ENCODE measurements at regions not wholly inside any gene's neighbourhood (a gene's known extent, or its start where the extent isn't known, plus 50 kb on each side); places are given as distances from the start of the nearest gene placed in this dataset.

- no peak for DNase-seq (ENCODE audit: low spot score)
- no peaks in the 10 kb centered on the region for H3K9me3 ChIP-seq
- no peak overlapping the region for H3K4me3 ChIP-seq
- H3K36me3 ChIP-seq: no peaks in the 10 kb centered on the region
- TF ChIP-seq CTCF (IDR thresholded peaks at IDR 0.05): no peak
- no peak for TF ChIP-seq POLR2A (IDR thresholded peaks at IDR 0.05)
- no peak for TF ChIP-seq POLR2AphosphoS5 (IDR thresholded peaks at IDR 0.05)
- no peak overlapping the region for H3K27ac ChIP-seq
- 89% methylated on average over 1 of the region's 1 CpG for WGBS
- no peaks in the 10 kb centered on the region for H3K27me3 ChIP-seq (replicated peaks; ENCODE audit: insufficient read depth)
- intact Hi-C loops (cut with DNase I): no loop called here
- H3K4me1 ChIP-seq (replicated peaks): peaks cover under 1% of the 10 kb centered on the region
Measured at GRCh38 chr4:153044036-153044435, 107.9 kb downstream of the FHDC1 start.

GRCh38 chr4:153045111-153045982 lies 109.2 kb downstream of the FHDC1 start:
- no peak for DNase-seq (ENCODE audit: low spot score)
- H3K9me3 ChIP-seq: no peaks in the 10 kb centered on the region
- TF ChIP-seq POLR2AphosphoS5 (IDR thresholded peaks at IDR 0.05) (no peak), POLR2A (IDR thresholded peaks at IDR 0.05) (no peak)
- no peak overlapping the region for H3K27ac ChIP-seq
- 76% methylated on average over 4 of the region's 4 CpGs for WGBS
- H3K4me1 ChIP-seq (replicated peaks): no peaks in the 10 kb centered on the region
- H3K36me3 ChIP-seq: no peaks in the 10 kb centered on the region
- intact Hi-C loops (cut with DNase I): no loop called here
- no peaks in the 10 kb centered on the region for H3K27me3 ChIP-seq (replicated peaks; ENCODE audit: insufficient read depth)
- H3K4me3 ChIP-seq: no peak overlapping the region

GRCh38 chr4:153058671-153059060 lies 122.5 kb downstream of the FHDC1 start:
- no peak for DNase-seq (ENCODE audit: low spot score)
- intact Hi-C loops (cut with DNase I): no loop called here
- no peaks in the 10 kb centered on the region for H3K9me3 ChIP-seq
- WGBS: 60% methylated on average over 3 of the region's 3 CpGs
- TF ChIP-seq POLR2A (IDR thresholded peaks at IDR 0.05): no peak
- no peak for TF ChIP-seq POLR2AphosphoS5 (IDR thresholded peaks at IDR 0.05)
- TF ChIP-seq CTCF (IDR thresholded peaks at IDR 0.05): no peak
- no peak overlapping the region for H3K27ac ChIP-seq
- no peaks in the 10 kb centered on the region for H3K27me3 ChIP-seq (replicated peaks; ENCODE audit: insufficient read depth)
- no peaks in the 10 kb centered on the region for H3K4me1 ChIP-seq (replicated peaks)
- H3K36me3 ChIP-seq: no peaks in the 10 kb centered on the region
- H3K4me3 ChIP-seq: no peak overlapping the region

GRCh38 chr4:153060196-153060595 lies 124.1 kb downstream of the FHDC1 start:
- Histone ChIP-seq H3K27me3 (replicated peaks; ENCODE audit: insufficient read depth) (no peaks in the 10 kb centered on the region), H3K9me3 (no peaks in the 10 kb centered on the region), H3K4me3 (no peak overlapping the region), H3K27ac (no peak overlapping the region), H3K4me1 (replicated peaks) (peaks cover 5% of the 10 kb centered on the region), H3K36me3 (no peaks in the 10 kb centered on the region)
- 91% methylated on average over 6 of the region's 6 CpGs for WGBS
- intact Hi-C loops (cut with DNase I): no loop called here
- DNase-seq (ENCODE audit: low spot score): no peak
- TF ChIP-seq CTCF (IDR thresholded peaks at IDR 0.05) (no peak), POLR2A (IDR thresholded peaks at IDR 0.05) (no peak), POLR2AphosphoS5 (IDR thresholded peaks at IDR 0.05) (no peak)

GRCh38 chr4:153061971-153062370 lies 125.8 kb downstream of the FHDC1 start:
- TF ChIP-seq POLR2AphosphoS5 (IDR thresholded peaks at IDR 0.05) (no peak), CTCF (IDR thresholded peaks at IDR 0.05) (no peak), POLR2A (IDR thresholded peaks at IDR 0.05) (no peak)
- intact Hi-C loops (cut with DNase I): no loop called here
- no peak for DNase-seq (ENCODE audit: low spot score)
- Histone ChIP-seq H3K4me3 (no peak overlapping the region), H3K4me1 (replicated peaks) (peaks cover 5% of the 10 kb centered on the region), H3K36me3 (no peaks in the 10 kb centered on the region), H3K9me3 (no peaks in the 10 kb centered on the region), H3K27me3 (replicated peaks; ENCODE audit: insufficient read depth) (no peaks in the 10 kb centered on the region), H3K27ac (no peak overlapping the region)
- WGBS: 90% methylated on average over 2 of the region's 2 CpGs
